GM19023 (cell line): ENCODE measurements at regions not wholly inside any gene's neighbourhood (a gene's known extent, or its start where the extent isn't known, plus 50 kb on each side); places are given as distances from the start of the nearest gene placed in this dataset.

Source experiments
- ATAC-seq: cut with Tn5 transposase; IDR thresholded peaks from one replicate; pipeline ENCODE4 v1.9.1; 2021; ENCODE audit warnings: mild to moderate bottlenecking, moderate library complexity; ENCODE audit not compliant: unreplicated experiment

DNA sequence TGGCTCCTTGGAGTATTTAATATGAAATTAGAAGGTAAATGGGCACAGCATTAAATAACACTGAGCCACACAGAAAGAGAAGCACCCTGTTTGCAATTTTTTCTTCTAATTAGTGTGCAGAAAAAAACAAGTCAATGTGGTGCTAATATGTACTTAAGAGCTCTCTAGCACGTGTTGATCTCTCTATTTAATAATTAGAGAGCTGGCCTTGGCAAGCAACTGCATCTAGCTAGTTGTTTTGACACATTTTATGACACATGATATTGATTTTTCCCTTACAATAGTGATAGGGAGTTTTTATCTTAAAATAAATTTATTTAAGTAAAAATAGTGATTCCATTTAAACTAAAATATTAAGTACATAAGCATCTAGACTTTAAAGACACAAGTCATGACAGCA is 54.5 kb upstream of the NUDT12 start:
- ATAC-seq = no peak

DNA sequence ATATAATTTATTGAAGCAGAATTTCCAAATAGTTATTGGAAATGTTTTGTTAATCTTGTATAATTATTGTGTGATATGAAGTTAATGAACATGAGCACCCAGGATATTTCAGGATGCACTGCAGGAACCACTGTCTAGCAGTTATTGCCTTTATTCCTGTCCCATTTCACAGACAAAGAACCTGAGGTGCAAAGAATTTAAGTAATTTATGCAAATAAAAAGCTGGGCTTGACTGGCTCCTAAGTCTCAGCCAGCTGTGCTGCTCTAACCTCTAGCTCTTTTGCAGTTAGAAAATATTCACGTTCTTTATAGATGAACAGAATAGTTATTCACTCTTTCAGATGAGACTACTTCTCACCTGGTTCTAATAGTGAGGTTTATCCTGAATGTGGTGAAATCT is 50.0 kb upstream of the NUDT12 start:
- ATAC-seq = no peak
